SK-N-SH treated with all-trans-retinoic acid at 6 μM for 48 hours (cell line): ENCODE measurements at regions not wholly inside any gene's neighbourhood (a gene's known extent, or its start where the extent isn't known, plus 50 kb on each side); places are given as distances from the start of the nearest gene placed in this dataset.

Source experiments
- ARNTL ChIP-seq: fragments of 450-650 bp; formaldehyde crosslinking; IDR thresholded peaks from 2 replicates; pipeline ENCODE4 v1.5.0; 2020; ENCODE audit warnings: low read depth, mild to moderate bottlenecking, moderate library complexity, borderline replicate concordance
- BACH2 ChIP-seq: fragments of 250-450 bp; sonication (Bioruptor Pico); IDR thresholded peaks from 2 replicates; pipeline ENCODE4 v1.9.0; 2021; ENCODE audit warnings: mild to moderate bottlenecking, borderline replicate concordance
- GLIS3 ChIP-seq: fragments of 250-450 bp; sonication (Bioruptor Pico); IDR thresholded peaks from 2 replicates; pipeline ENCODE4 v1.5.0; 2020; ENCODE audit warnings: mild to moderate bottlenecking, moderate library complexity
- OSR1 ChIP-seq: fragments of 250-450 bp; sonication (Bioruptor Pico); IDR thresholded peaks from 2 replicates; pipeline ENCODE4 v1.8.0; 2022; ENCODE audit warnings: moderate library complexity, mild to moderate bottlenecking, inconsistent platforms
- PATZ1 ChIP-seq: fragments of 250-450 bp; sonication (Bioruptor Pico); IDR thresholded peaks from 2 replicates; pipeline ENCODE4 v1.8.0; 2020; ENCODE audit warnings: mild to moderate bottlenecking, moderate library complexity, borderline replicate concordance
- POU6F1 ChIP-seq: fragments of 250-450 bp; sonication (Bioruptor Pico); IDR thresholded peaks from 2 replicates; pipeline ENCODE4 v1.8.0; 2021; ENCODE audit warnings: low read depth, mild to moderate bottlenecking, moderate library complexity, borderline replicate concordance
- RARB ChIP-seq: fragments of 250-450 bp; sonication (Bioruptor Pico); IDR thresholded peaks from 2 replicates; pipeline ENCODE4 v1.8.0; 2021; ENCODE audit warnings: mild to moderate bottlenecking, moderate library complexity
- TSHZ2 ChIP-seq: fragments of 250-450 bp; sonication (Bioruptor Pico); IDR thresholded peaks from 2 replicates; pipeline ENCODE4 v1.5.0; 2020; ENCODE audit warnings: mild to moderate bottlenecking, moderate library complexity
- ZFP3 ChIP-seq: fragments of 250-450 bp; sonication (Bioruptor Pico); IDR thresholded peaks from 2 replicates; pipeline ENCODE4 v1.5.0; 2020; ENCODE audit warnings: mild to moderate bottlenecking, moderate library complexity
- ZNF70 ChIP-seq: fragments of 450-650 bp; formaldehyde crosslinking; IDR thresholded peaks from 2 replicates; pipeline ENCODE4 v1.5.0; 2020; ENCODE audit warnings: mild to moderate bottlenecking, moderate library complexity

- TF ChIP-seq RARB (CRISPR knock-in tag) (no peak), ZNF70 (no peak), ARNTL (CRISPR knock-in tag) (no peak), TSHZ2 (no peak), PATZ1 (CRISPR knock-in tag) (no peak), GLIS3 (CRISPR knock-in tag) (no peak), OSR1 (CRISPR knock-in tag) (no peak), POU6F1 (no peak), BACH2 (CRISPR knock-in tag) (no peak), ZFP3 (CRISPR knock-in tag) (no peak)
Measured at GRCh38 chr6:169864148-169865020, 113.0 kb downstream of the ERMARD start.
